HG03575 (cell line): ENCODE measurements at regions not wholly inside any gene's neighbourhood (a gene's known extent, or its start where the extent isn't known, plus 50 kb on each side); places are given as distances from the start of the nearest gene placed in this dataset.
"Not testable (repeated sequence)": the region's sequence is repeated elsewhere in the genome, so short reads cannot be mapped to it uniquely, and the experiment has no call there.

Experiments used
- ATAC-seq: cut with Tn5 transposase; IDR thresholded peaks from one replicate; pipeline ENCODE4 v1.9.1; 2021; ENCODE audit not compliant: unreplicated experiment, insufficient number of reproducible peaks, low FRiP score; ENCODE audit errors: extremely low read depth

GRCh38 chr12:88360343-88360742 lies 218.2 kb downstream of the TMTC3 start:
- ATAC-seq: no peak

- no peak for ATAC-seq
These were observed 218.8 kb downstream of the KITLG start for GRCh38 chr12:88361493-88361892.

GRCh38 chr12:88362439-88362838 lies 217.8 kb downstream of the KITLG start:
- no peak for ATAC-seq

- no peak for ATAC-seq
These were observed 214.9 kb downstream of the KITLG start for GRCh38 chr12:88365403-88365802.

GRCh38 chr12:88366101-88366500 lies 214.2 kb downstream of the KITLG start:
- ATAC-seq: no peak

- no peak for ATAC-seq
These were observed 213.0 kb downstream of the KITLG start for GRCh38 chr12:88367231-88367630.

GRCh38 chr12:88368077-88368476 lies 212.2 kb downstream of the KITLG start:
- not testable (repeated sequence) for ATAC-seq

GRCh38 chr12:88371416-88372183 lies 208.7 kb downstream of the KITLG start:
- ATAC-seq: no peak

- no peak for ATAC-seq
These were observed 204.7 kb downstream of the KITLG start for GRCh38 chr12:88375306-88376305.

GRCh38 chr12:88377973-88378372 lies 202.3 kb downstream of the KITLG start:
- ATAC-seq: no peak

- ATAC-seq: no peak
These were observed 198.8 kb downstream of the KITLG start for GRCh38 chr12:88381466-88381865.

- ATAC-seq: no peak
These were observed 196.9 kb downstream of the KITLG start for GRCh38 chr12:88383405-88383804.

GRCh38 chr12:88388566-88389540 lies 191.4 kb downstream of the KITLG start:
- no peak for ATAC-seq

- no peak for ATAC-seq
These were observed 189.5 kb downstream of the KITLG start for GRCh38 chr12:88390811-88391210.

GRCh38 chr12:88391556-88391955 lies 188.7 kb downstream of the KITLG start:
- no peak for ATAC-seq

- no peak for ATAC-seq
These were observed 187.1 kb downstream of the KITLG start for GRCh38 chr12:88393017-88393767.

- no peak for ATAC-seq
These were observed 182.2 kb downstream of the KITLG start for GRCh38 chr12:88398031-88398430.

GRCh38 chr12:88399811-88400210 lies 180.5 kb downstream of the KITLG start:
- ATAC-seq: no peak
